GM21390 (cell line): ENCODE measurements at regions not wholly inside any gene's neighbourhood (a gene's known extent, or its start where the extent isn't known, plus 50 kb on each side); places are given as distances from the start of the nearest gene placed in this dataset.
A peak's percentile ranks its signal among the peaks of the same experiment; 100 is the strongest.

Source experiments
- ATAC-seq: cut with Tn5 transposase; IDR thresholded peaks from one replicate; pipeline ENCODE4 v1.9.1; 2021; ENCODE audit not compliant: unreplicated experiment

- ATAC-seq: peak; percentile 42
Observed at GRCh38 chr5:93886917-93887361, 145.5 kb upstream of the POU5F2 start.

- ATAC-seq: no peak
Observed at GRCh38 chr5:93886098-93886806, 144.9 kb upstream of the POU5F2 start.

- no peak for ATAC-seq
Observed at GRCh38 chr5:93884254-93884653, 142.9 kb upstream of the POU5F2 start.

GRCh38 chr5:93883459-93883858 is 142.1 kb upstream of the POU5F2 start:
- no peak for ATAC-seq

GRCh38 chr5:93875693-93876092 is 134.3 kb upstream of the POU5F2 start:
- no peak for ATAC-seq

GRCh38 chr5:93874491-93874890 is 133.1 kb upstream of the POU5F2 start:
- peak; percentile 51 for ATAC-seq

GRCh38 chr5:93874080-93874479 is 132.7 kb upstream of the POU5F2 start:
- ATAC-seq: peak; percentile 76

GRCh38 chr5:93873211-93873736 is 131.9 kb upstream of the POU5F2 start:
- no peak for ATAC-seq

GRCh38 chr5:93870649-93871048 is 129.2 kb upstream of the POU5F2 start:
- ATAC-seq: no peak

GRCh38 chr5:93868851-93869250 is 127.5 kb upstream of the POU5F2 start:
- no peak for ATAC-seq

GRCh38 chr5:93850311-93850710 is 108.9 kb upstream of the POU5F2 start:
- ATAC-seq: no peak

GRCh38 chr5:93845376-93845775 is 104.0 kb upstream of the POU5F2 start:
- no peak for ATAC-seq

GRCh38 chr5:93831449-93831848 is 90.0 kb upstream of the POU5F2 start:
- ATAC-seq: no peak

- ATAC-seq: no peak
Observed at GRCh38 chr5:93830893-93831292, 89.5 kb upstream of the POU5F2 start.

- no peak for ATAC-seq
Observed at GRCh38 chr5:93829346-93829745, 87.9 kb upstream of the POU5F2 start.

GRCh38 chr5:93821891-93822415 is 80.6 kb upstream of the POU5F2 start:
- ATAC-seq: no peak

GRCh38 chr5:93819668-93820067 is 78.3 kb upstream of the POU5F2 start:
- ATAC-seq: no peak

GRCh38 chr5:93810780-93811179 is 69.4 kb upstream of the POU5F2 start:
- ATAC-seq: no peak

- no peak for ATAC-seq
Observed at GRCh38 chr5:93809430-93809829, 68.0 kb upstream of the POU5F2 start.

- no peak for ATAC-seq
Observed at GRCh38 chr5:93807846-93808245, 66.4 kb upstream of the POU5F2 start.

GRCh38 chr5:93805616-93806379 is 64.4 kb upstream of the POU5F2 start:
- no peak for ATAC-seq
